GM10266 (cell line): ENCODE measurements at regions not wholly inside any gene's neighbourhood (a gene's known extent, or its start where the extent isn't known, plus 50 kb on each side); places are given as distances from the start of the nearest gene placed in this dataset.

ENCODE experiments used
- DNase-seq: peaks from one replicate; pipeline ENCODE4 v3.0.0; 2012; ENCODE audit errors: extremely low spot score
- CTCF ChIP-seq: IDR thresholded peaks from 2 replicates; pipeline ENCODE4 v1.5.1; 2012; ENCODE audit warnings: mild to moderate bottlenecking, low read depth; ENCODE audit not compliant: control insufficient read depth, insufficient read depth; ENCODE audit errors: missing control alignments

GRCh38 chr3:64393193-64393592 is 167.9 kb upstream of the PRICKLE2 start:
- no peak for DNase-seq
- TF ChIP-seq CTCF = no peak

- no peak for TF ChIP-seq CTCF
- no peak for DNase-seq
Observed at GRCh38 chr3:64392001-64392400, 166.7 kb upstream of the PRICKLE2 start.

GRCh38 chr3:64390893-64391292 is 165.6 kb upstream of the PRICKLE2 start:
- no peak for TF ChIP-seq CTCF
- no peak for DNase-seq

GRCh38 chr3:64388886-64389285 is 163.6 kb upstream of the PRICKLE2 start:
- DNase-seq = no peak
- no peak for TF ChIP-seq CTCF

GRCh38 chr3:64387688-64388087 is 162.4 kb upstream of the PRICKLE2 start:
- TF ChIP-seq CTCF = no peak

GRCh38 chr3:64385277-64385676 is 160.0 kb upstream of the PRICKLE2 start:
- DNase-seq = no peak
- TF ChIP-seq CTCF = no peak

More at GRCh38 chr3:64387688-64388087, 162.4 kb upstream of the PRICKLE2 start:
- no peak for DNase-seq

GRCh38 chr3:64384561-64384960 is 159.3 kb upstream of the PRICKLE2 start:
- DNase-seq = no peak
- no peak for TF ChIP-seq CTCF
